C4-2B (cell line): ENCODE measurements at regions not wholly inside any gene's neighbourhood (a gene's known extent, or its start where the extent isn't known, plus 50 kb on each side); places are given as distances from the start of the nearest gene placed in this dataset.
A peak's percentile ranks its signal among the peaks of the same experiment; 100 is the strongest.
"Not testable (repeated sequence)": the region's sequence is repeated elsewhere in the genome, so short reads cannot be mapped to it uniquely, and the experiment has no call there.

Source experiments
- H3K27ac ChIP-seq: fragments of 450-650 bp; 2 replicates; pipeline ENCODE4 v1.5.1; 2017
- ZFX ChIP-seq: fragments of 450-650 bp; IDR thresholded peaks from 2 replicates; pipeline ENCODE4 v1.6.1; 2017
- TF ChIP-seq, protein P1 (sequence below): fragments of 450-650 bp; conservative IDR thresholded peaks from 2 replicates; pipeline ENCODE4 v1.5.1; 2017; ENCODE audit warnings: mild to moderate bottlenecking

DNA sequence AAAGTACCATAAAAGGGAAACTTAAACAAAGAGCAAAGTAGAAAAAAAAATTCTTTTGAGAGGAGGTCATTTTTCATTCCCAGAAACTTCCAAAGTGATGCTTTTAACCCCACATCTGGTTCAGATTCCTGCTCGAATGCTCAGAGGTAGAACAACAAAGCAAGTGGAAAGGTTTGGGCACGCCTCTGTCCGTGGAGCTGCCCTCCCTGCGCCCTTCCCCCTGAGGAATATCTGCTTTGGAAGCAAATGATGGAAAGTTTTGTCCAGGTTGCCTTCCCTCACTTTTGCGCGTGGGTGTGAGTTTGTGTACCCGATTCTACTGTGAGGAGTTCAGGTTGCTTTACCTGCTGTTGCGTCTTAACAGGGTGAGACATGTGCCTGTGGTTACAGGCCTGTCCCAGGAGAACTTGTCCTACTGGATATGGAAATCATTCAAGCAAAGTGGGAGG, 110.2 kb downstream of the KLF5 start:
- no peak overlapping the region for H3K27ac ChIP-seq
- TF ChIP-seq, protein P1, sequence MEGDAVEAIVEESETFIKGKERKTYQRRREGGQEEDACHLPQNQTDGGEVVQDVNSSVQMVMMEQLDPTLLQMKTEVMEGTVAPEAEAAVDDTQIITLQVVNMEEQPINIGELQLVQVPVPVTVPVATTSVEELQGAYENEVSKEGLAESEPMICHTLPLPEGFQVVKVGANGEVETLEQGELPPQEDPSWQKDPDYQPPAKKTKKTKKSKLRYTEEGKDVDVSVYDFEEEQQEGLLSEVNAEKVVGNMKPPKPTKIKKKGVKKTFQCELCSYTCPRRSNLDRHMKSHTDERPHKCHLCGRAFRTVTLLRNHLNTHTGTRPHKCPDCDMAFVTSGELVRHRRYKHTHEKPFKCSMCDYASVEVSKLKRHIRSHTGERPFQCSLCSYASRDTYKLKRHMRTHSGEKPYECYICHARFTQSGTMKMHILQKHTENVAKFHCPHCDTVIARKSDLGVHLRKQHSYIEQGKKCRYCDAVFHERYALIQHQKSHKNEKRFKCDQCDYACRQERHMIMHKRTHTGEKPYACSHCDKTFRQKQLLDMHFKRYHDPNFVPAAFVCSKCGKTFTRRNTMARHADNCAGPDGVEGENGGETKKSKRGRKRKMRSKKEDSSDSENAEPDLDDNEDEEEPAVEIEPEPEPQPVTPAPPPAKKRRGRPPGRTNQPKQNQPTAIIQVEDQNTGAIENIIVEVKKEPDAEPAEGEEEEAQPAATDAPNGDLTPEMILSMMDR, result no peak
- no peak for TF ChIP-seq ZFX

DNA sequence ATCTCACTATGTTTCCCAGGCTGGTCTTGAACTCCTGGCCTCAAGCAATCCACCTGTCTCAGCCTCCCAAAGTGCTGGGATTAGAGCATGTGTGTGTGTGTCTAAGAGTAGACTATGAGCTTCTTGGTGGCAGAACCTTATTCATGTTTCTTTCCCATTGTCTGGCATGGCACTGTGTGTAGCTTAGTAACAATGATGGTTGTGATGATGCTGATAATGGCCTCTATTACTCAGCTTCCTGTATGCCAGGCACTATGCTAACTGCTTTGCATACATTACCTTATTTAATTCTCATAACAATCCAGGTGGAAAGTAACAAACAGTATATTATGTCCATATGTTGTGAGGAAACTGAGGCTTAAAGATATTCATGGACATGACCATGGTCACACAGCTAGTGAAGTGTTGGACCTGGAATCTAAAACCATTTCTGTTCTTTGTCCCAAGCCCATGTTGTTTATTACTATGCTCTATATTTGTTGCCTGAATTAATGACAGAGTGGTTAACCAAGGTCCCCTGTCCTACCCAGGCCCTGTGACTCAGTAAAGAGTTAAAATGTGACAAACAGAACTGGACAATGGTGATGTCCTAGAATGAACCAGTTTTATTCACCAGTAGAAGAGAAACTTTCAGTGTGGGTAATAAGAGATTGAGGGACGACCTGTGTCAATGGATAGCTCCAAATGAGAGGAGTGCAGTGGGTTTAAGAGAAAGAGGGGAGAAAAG, 109.6 kb downstream of the KLF5 start:
- H3K27ac ChIP-seq, result no peak overlapping the region
- TF ChIP-seq, protein P1, result no peak
- no peak for TF ChIP-seq ZFX

DNA sequence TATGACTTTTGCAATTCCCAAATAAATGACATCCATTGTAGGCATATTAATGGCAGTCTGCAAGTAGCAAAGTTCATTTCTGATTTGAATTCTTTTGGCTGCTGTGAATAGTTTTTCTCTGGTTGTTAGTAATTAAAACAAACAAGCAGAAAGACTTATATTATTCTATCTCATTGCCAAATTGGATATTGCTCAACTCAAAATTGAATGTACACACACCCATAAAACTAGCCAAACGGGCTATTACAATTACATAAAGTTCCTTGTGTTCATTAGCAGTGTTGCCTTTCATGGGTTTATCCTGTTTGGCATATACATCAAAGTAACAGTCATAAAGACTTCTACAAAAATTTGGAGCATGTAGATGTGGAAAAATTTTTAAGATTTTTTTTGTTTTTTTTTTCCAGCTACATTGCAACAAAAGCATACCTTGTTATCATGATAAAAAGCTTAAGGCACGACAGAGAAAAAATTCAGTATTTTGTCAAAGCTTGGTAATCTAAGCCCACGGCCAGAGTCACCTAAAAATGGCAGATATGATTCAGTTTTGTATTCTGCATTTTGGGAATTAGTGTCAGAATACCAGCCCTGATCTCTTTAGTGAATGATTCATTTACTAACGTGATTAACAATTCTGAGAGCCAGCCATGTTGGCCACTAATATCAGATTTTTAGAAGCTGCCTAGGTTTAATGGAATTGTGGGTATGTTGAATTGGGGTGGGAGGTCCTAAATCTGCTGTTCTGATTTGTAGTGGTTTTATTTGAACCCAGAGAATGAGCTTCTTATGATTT, 108.4 kb downstream of the KLF5 start:
- no peak for TF ChIP-seq ZFX
- TF ChIP-seq, protein P1, result no peak
- no peak overlapping the region for H3K27ac ChIP-seq

DNA sequence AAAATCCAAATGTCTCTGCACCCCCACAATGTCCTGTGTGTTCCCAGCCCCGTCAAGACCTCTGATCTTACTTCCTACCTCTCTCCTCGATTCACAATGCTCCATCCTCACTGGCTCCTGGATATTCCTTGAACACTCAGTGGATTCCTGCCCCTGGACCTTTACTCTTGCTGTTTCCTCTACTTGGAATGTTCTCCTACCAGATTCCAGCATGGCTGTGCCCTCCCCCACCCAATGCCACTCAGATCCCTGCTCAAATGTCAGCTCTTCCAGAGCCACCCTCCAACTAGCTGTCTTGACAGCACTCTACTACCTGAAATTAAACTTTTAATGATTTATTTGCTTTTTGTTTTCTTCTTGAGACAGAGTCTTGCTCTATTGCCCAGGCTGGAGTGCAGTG, 107.4 kb downstream of the KLF5 start:
- peak overlapping the region; percentile 70 for H3K27ac ChIP-seq
- TF ChIP-seq ZFX, result no peak
- TF ChIP-seq, protein P1, result no peak

DNA sequence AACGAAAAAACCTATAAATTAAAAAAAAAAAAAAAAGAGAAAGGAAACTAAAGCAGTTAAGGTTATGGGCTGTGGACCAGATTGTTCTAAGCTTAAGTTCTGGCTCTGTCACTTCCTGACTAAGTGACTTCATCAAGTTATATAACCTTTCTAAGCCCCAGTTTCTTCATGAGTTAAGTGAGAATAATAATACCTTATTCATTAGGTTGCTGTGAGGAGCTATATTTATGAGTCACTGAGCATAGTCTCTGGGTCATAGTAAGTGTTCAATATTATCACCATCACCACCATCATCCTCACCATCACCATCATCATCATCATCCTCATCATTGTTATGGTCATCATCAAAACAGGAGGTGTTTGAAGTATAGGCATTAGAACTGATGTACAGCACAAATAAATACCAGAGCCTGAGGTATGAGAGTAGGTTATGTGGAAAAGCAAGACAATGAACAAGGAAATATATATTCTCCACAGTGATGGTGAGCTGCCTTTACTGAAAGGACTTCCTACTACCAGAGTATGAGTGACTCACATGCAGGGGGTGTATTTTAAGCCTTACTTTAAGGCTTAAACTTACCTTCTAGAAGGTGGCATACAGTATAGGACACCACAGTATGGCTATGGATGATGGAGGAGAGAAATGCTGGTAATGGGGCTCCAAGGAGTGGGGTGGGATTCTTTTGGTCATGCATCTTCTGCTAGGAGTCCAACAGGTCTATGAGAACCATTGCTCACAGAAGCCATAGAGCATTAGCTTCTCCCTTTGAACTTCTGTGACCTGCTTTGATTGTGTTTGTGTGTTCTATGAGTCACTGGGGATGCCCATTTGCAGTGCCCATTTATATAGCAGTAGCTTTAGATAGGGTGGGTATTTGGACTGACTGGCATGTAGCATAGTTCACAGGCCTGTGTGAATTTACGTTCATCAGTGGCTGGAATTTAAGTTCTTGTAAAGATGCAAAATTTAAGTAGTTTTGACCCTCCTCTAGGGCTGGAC, 104.4 kb downstream of the KLF5 start:
- H3K27ac ChIP-seq, result no peak overlapping the region
- TF ChIP-seq, protein P1, result no peak
- TF ChIP-seq ZFX, result no peak

DNA sequence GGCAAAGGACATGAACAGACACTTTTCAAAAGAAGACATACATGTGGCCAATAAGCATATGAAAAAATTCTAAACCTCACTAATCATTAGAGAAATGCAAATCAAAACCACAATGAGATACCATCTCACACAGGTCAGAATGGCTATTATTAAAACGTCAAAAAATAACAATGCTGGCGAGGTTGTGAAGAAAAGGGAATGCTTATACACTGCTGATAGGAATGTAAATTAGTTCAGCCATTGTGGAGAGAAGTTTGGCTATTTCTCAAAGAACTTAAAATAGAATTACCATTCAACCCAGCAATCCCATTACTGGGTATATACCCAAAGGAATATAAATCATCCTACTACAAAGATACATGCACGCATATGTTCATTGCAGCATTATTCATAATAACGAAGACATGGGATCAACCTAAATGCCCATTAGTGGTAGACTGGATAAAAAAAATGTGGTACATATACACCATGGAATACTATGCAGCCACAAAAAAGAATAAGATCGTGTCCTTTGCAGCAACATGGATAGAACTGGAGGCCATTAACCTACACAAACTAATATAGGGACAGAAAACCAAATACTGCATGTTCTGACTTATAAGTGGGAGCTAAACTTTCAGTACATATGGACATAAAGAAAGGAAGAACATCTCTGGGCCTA, 101.7 kb downstream of the KLF5 start:
- H3K27ac ChIP-seq, result not testable (repeated sequence)

DNA sequence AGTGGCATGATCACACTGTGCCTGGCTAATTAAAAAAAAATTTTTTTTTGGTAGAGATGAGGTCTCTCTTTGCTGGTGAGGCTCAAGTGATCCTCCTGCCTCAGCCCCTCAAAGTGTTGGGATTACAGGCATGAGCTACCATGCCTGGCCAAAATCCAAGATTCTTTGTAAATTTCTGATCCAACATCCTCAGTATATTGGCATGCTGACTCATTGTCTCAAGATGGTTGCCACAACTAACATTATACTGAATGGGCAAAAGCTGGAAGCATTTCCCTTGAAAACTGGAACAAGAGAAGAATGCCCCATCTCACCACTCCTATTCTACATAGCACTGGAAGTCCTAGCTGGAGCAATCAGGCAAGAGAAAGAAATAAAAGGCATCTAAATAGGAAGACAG, 100.0 kb downstream of the KLF5 start:
- no peak overlapping the region for H3K27ac ChIP-seq
- TF ChIP-seq ZFX, result no peak
- TF ChIP-seq, protein P1, result no peak
